ENCODE measurements at regions not wholly inside any gene's neighbourhood (a gene's known extent, or its start where the extent isn't known, plus 50 kb on each side); places are given as distances from the start of the nearest gene placed in this dataset.

GRCh38 chr1:163531345-163531744 lies 209.6 kb downstream of the NUF2 start:
- no peak for TF ChIP-seq CTCF (IDR thresholded peaks at IDR 0.05; ENCODE audit: low read depth, low read length)

GRCh38 chr1:163535401-163535800 lies 213.6 kb downstream of the NUF2 start:
- TF ChIP-seq CTCF (IDR thresholded peaks at IDR 0.05; ENCODE audit: low read depth, low read length) = no peak
- DNase-seq (ENCODE audit: extremely low read depth, low read depth) = no peak

More at GRCh38 chr1:163531345-163531744, 209.6 kb downstream of the NUF2 start:
- no peak for DNase-seq (ENCODE audit: extremely low read depth, low read depth)

GRCh38 chr1:163535807-163536206 lies 214.1 kb downstream of the NUF2 start:
- DNase-seq (ENCODE audit: extremely low read depth, low read depth) = peak; percentile 11
- peak; percentile 49 for TF ChIP-seq CTCF (IDR thresholded peaks at IDR 0.05; ENCODE audit: low read depth, low read length)

GRCh38 chr1:163537809-163538208 lies 216.1 kb downstream of the NUF2 start:
- no peak for DNase-seq (ENCODE audit: extremely low read depth, low read depth)
- no peak for TF ChIP-seq CTCF (IDR thresholded peaks at IDR 0.05; ENCODE audit: low read depth, low read length)

GRCh38 chr1:163538667-163539066 lies 216.9 kb downstream of the NUF2 start:
- TF ChIP-seq CTCF (IDR thresholded peaks at IDR 0.05; ENCODE audit: low read depth, low read length) = no peak
- DNase-seq (ENCODE audit: extremely low read depth, low read depth) = no peak

GRCh38 chr1:163540727-163541126 lies 219.0 kb downstream of the NUF2 start:
- no peak for TF ChIP-seq CTCF (IDR thresholded peaks at IDR 0.05; ENCODE audit: low read depth, low read length)
- DNase-seq (ENCODE audit: extremely low read depth, low read depth) = no peak

- TF ChIP-seq CTCF (IDR thresholded peaks at IDR 0.05; ENCODE audit: low read depth, low read length) = no peak
These were observed 222.7 kb downstream of the NUF2 start for GRCh38 chr1:163544441-163544840.

More at GRCh38 chr1:163544441-163544840, 222.7 kb downstream of the NUF2 start:
- DNase-seq (ENCODE audit: extremely low read depth, low read depth) = no peak

Data from AG09319 (cell line).